K562 (cell line): ENCODE measurements at regions not wholly inside any gene's neighbourhood (a gene's known extent, or its start where the extent isn't known, plus 50 kb on each side); places are given as distances from the start of the nearest gene placed in this dataset.

ENCODE experiments used
- ETV5 ChIP-seq: sonication (generic); formaldehyde crosslinking; IDR thresholded peaks from 2 replicates; pipeline ENCODE4 v1.4.0; 2020; ENCODE audit warnings: low read depth, mild to moderate bottlenecking, missing genetic modification reagents
- FOXA1 ChIP-seq: fragments of 450-650 bp; IDR thresholded peaks from 2 replicates; pipeline ENCODE4 v1.6.1; 2016; ENCODE audit warnings: mild to moderate bottlenecking, borderline replicate concordance
- MIER1 ChIP-seq: fragments of 450-650 bp; IDR thresholded peaks from 2 replicates; pipeline ENCODE4 v1.6.1; 2016; ENCODE audit warnings: antibody characterized with exemption, mild to moderate bottlenecking, low read depth
- NFXL1 ChIP-seq: fragments of 450-650 bp; formaldehyde crosslinking; IDR thresholded peaks from 2 replicates; pipeline ENCODE4 v1.4.0; 2021; ENCODE audit warnings: mild to moderate bottlenecking
- ZKSCAN8 ChIP-seq: fragments of 200-800 bp; sonication (Bioruptor generic); IDR thresholded peaks from 2 replicates; pipeline ENCODE4 v1.6.1; 2016; ENCODE audit warnings: missing genetic modification characterization, missing compliant biosample characterization
- ZNF239 ChIP-seq: fragments of 250-450 bp; sonication (Bioruptor Pico); IDR thresholded peaks from 2 replicates; pipeline ENCODE4 v1.4.0; 2020; ENCODE audit warnings: mild to moderate bottlenecking
- ZNF583 ChIP-seq: fragments of 250-450 bp; sonication (Bioruptor Pico); IDR thresholded peaks from 2 replicates; pipeline ENCODE4 v1.4.0; 2020
- ZNF830 ChIP-seq: fragments of 250-450 bp; sonication (Bioruptor Pico); IDR thresholded peaks from 2 replicates; pipeline ENCODE4 v1.5.0; 2021; ENCODE audit warnings: mild to moderate bottlenecking
- TF ChIP-seq, protein P1 (sequence below), 2 experiments: fragments of 450-650 bp; formaldehyde crosslinking in 1 of 2; IDR thresholded peaks; 2 replicates each; pipeline versions ENCODE4 v1.4.0 to v1.6.1; 2014 to 2020; ENCODE audit warnings: mild to moderate bottlenecking in 2 of 2, borderline replicate concordance in 1 of 2, low read depth in 1 of 2
- TF ChIP-seq, protein P2 (sequence below), 2 experiments: fragments of 450-650 bp in 1 of 2; sonication (generic) in 1 of 2; formaldehyde crosslinking in 1 of 2; IDR thresholded peaks in 1 of 2; conservative IDR thresholded peaks in 1 of 2; 2 replicates each; pipeline versions ENCODE4 v1.6.1 to v1.8.1; 2016 to 2023; ENCODE audit warnings: mild to moderate bottlenecking in 2 of 2, moderate library complexity in 2 of 2, inconsistent platforms in 1 of 2, missing genetic modification reagents in 1 of 2

DNA sequence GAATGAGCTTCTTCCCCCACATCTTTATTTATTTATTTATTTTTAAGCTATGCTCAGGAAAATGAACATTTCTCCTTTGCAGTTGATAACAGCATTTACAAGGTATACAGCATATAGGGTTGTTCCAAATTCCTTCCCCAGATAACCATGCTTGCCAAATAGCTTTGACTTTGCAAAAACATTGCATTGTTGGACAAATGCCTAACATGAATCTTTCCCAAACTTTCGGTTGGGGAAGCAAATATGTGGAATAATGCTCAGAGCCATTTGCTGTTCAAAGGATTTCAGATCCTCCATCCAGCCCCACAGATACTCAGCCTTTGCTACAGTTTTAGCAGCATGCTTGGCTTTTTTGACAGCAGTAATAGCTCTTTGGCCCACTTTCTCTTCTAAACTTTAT lies 127.2 kb upstream of the AGA start (continued):
- TF ChIP-seq, protein P1, sequence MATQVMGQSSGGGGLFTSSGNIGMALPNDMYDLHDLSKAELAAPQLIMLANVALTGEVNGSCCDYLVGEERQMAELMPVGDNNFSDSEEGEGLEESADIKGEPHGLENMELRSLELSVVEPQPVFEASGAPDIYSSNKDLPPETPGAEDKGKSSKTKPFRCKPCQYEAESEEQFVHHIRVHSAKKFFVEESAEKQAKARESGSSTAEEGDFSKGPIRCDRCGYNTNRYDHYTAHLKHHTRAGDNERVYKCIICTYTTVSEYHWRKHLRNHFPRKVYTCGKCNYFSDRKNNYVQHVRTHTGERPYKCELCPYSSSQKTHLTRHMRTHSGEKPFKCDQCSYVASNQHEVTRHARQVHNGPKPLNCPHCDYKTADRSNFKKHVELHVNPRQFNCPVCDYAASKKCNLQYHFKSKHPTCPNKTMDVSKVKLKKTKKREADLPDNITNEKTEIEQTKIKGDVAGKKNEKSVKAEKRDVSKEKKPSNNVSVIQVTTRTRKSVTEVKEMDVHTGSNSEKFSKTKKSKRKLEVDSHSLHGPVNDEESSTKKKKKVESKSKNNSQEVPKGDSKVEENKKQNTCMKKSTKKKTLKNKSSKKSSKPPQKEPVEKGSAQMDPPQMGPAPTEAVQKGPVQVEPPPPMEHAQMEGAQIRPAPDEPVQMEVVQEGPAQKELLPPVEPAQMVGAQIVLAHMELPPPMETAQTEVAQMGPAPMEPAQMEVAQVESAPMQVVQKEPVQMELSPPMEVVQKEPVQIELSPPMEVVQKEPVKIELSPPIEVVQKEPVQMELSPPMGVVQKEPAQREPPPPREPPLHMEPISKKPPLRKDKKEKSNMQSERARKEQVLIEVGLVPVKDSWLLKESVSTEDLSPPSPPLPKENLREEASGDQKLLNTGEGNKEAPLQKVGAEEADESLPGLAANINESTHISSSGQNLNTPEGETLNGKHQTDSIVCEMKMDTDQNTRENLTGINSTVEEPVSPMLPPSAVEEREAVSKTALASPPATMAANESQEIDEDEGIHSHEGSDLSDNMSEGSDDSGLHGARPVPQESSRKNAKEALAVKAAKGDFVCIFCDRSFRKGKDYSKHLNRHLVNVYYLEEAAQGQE (IDR thresholded peaks at IDR 0.05; ENCODE audit: borderline replicate concordance), result no peak
- TF ChIP-seq, protein P1 (CRISPR knock-in tag; IDR thresholded peaks at IDR 0.05; ENCODE audit: low read depth), result no peak
- TF ChIP-seq ZNF830 (CRISPR knock-in tag) (no peak), ETV5 (no peak), MIER1 (no peak), ZKSCAN8 (no peak), ZNF583 (no peak), ZNF239 (CRISPR knock-in tag) (no peak), FOXA1 (no peak), NFXL1 (CRISPR knock-in tag) (no peak)
- TF ChIP-seq, protein P2, sequence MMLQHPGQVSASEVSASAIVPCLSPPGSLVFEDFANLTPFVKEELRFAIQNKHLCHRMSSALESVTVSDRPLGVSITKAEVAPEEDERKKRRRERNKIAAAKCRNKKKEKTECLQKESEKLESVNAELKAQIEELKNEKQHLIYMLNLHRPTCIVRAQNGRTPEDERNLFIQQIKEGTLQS (IDR thresholded peaks at IDR 0.05), result no peak
- TF ChIP-seq, protein P2 (CRISPR knock-in tag; conservative IDR thresholded peaks at IDR 0.05), result no peak
- TF ChIP-seq, all 486 proteins: peak for 0
